Left colon (tissue), 2 donors: ENCODE measurements at regions not wholly inside any gene's neighbourhood (a gene's known extent, or its start where the extent isn't known, plus 50 kb on each side); places are given as distances from the start of the nearest gene placed in this dataset.
A peak's percentile ranks its signal among the peaks of the same experiment; 100 is the strongest.
"Not testable (repeated sequence)": the region's sequence is repeated elsewhere in the genome, so short reads cannot be mapped to it uniquely, and the experiment has no call there.

Source experiments
- ATAC-seq: fragments of 200-7000 bp; cut with Tn5 transposase; one replicate; pipeline ENCODE4 v1.9.1; 2020; ENCODE audit warnings: mild to moderate bottlenecking, moderate library complexity
- DNase-seq, 2 donors: peaks; one replicate each; pipeline ENCODE4 v3.0.0-alpha.2; 2020
- intact Hi-C, 2 donors: fragments of 100-400 bp; cut with DNase I in 1 of 2; cut with micrococcal nuclease in 1 of 2; formaldehyde crosslinking; loops; one replicate each; pipeline versions ENCODE4 v1.11.2 to v1.14.0; 2022; cut with DNase I, micrococcal nuclease
- donor health status: DM: no; HTN: no; CAD: no.
- donor health status: DM: yes; HTN: yes; CAD: no.

DNA sequence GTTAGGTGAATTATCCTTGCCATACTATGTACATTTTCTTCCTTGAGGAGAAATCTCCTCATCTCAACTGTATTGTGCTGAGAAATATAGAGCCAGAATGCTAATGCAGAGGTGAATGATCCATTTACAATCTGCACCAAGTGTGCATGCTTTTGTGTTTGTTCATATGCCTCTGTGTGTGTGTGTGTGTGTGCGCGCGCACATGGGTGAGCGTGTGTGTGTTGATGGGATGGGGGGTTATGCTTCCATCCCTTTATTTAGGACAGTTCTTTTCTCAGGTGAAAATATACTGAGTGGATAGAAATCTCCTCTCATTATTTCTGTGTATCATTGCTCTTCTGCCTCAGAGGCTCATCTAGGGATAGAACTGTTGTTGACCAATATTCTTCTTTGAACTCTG lies 626.1 kb downstream of the MCTP2 start:
- no peak for ATAC-seq
- no peak for DNase-seq
- intact Hi-C loops = no loop called here

DNA sequence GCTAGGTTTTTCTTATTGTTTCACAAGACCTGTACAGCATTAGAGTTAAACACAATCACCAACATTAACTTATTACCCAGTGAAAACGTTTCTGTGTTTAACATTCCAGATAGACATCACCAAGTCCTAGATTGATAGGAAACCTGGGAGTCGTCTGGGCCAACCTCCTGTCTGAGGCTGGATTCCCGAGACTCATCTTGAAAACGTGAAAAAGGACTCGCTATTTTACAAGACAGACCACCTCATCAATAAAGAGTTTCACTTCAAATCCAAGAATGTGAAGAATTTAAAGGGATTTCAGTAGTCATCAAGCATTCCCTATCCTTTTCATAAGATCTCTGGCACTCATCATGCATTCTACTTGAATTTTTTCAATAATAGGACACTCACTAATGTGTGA lies 626.6 kb downstream of the MCTP2 start:
- DNase-seq = no peak
- ATAC-seq = no peak
- intact Hi-C loops = no loop called here

DNA sequence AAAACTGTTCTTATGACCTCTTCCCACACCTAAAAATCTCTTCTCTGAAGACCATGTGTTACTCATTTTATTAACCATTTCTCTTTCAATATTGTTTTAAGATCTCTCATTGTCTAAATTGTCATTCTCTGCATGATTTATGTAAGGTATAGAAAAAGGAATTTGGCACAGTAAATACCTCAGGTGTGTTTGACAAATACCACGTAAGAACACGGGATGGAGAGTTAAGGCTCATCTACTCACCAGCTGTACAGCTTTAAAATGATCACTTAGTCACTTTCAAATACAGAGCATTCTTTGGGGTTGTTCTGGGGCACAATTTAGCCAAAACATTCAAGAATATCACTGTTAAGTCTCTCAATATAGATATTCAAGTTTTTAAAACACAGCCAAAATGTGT lies 627.1 kb downstream of the MCTP2 start:
- DNase-seq = no peak
- peak; percentile 51 for ATAC-seq
- intact Hi-C loops = no loop called here

DNA sequence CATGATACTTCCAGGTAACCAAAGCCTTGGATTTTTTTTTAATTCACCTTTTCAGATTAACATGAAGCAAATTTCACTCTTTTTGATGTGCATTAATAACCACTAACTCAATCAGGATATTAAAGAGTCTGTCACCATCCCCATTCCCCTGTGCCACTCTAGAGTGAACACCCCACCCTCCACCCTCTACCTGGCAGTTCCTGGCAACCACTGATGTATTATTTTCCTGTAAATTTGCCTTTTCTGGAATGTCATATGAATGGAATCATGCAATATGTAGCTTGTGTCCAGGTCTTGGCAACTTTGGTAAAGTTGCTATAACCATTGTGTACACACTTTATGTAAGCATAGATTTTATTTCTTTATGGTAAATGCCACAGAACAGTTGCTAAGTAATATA lies 627.6 kb downstream of the MCTP2 start:
- intact Hi-C loops = no loop called here
- ATAC-seq (peak; percentile 83), DNase-seq (no peak)

DNA sequence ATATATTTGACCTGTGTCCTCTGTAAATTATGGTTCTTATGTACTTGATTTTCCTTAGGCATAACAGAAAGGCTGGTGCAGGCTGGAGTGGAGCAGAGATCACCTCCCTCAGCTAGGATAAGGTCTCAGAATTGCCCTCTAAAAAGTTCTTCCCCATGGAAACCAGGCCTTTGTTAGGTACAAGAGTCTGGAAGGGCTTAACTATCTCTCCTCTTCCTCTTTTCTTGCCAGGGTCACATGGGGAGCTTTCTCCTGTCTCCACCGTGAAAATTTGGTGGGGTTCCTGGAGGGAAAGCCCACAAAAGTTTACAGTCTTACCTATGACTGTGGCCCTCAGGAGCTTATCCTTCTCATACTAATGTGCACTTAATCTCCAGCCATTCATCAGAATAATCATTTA lies 633.2 kb downstream of the MCTP2 start:
- intact Hi-C loops = no loop called here
- ATAC-seq = no peak
- DNase-seq = no peak

DNA sequence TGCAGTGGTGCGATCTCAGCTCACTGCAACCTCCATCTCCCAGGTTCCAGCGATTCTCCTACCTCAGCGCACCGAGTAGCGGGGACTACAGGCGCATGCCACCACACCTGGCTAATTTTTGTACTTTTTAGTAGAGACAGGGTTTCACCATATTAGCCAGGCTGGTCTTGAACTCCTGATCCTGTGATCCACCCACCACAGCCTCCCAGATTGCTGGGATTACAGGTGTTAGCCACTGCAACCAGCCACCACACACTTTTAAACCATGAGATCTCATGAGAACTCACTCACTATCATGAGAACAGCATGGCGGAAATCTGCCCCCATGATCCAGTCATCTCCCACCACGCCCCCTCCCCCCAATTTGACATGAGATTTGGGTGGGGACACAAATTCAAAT lies 636.9 kb downstream of the MCTP2 start:
- intact Hi-C loops, DNase-seq, ATAC-seq: not testable (repeated sequence)

DNA sequence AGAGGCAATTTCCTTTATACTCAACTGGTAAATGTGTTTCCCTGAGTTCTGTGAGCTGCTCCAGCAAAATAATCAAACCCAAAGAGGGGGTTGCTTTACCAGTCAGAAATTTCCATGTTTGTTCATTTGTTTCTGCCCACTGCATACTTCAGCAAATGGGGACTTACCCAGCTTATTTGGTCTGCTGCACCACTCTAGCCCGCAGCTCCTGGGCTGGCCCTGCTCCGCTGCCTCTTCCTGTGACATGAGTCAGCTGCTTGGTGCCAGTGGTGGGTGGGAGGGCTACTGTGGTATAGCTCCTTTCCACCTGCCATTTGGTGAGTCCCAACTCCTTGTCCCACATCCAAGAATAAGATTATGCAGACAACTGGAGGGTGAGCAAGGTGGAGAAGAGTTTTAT lies 644.2 kb downstream of the MCTP2 start:
- DNase-seq (no peak), ATAC-seq (no peak)
- intact Hi-C loops = no loop called here

DNA sequence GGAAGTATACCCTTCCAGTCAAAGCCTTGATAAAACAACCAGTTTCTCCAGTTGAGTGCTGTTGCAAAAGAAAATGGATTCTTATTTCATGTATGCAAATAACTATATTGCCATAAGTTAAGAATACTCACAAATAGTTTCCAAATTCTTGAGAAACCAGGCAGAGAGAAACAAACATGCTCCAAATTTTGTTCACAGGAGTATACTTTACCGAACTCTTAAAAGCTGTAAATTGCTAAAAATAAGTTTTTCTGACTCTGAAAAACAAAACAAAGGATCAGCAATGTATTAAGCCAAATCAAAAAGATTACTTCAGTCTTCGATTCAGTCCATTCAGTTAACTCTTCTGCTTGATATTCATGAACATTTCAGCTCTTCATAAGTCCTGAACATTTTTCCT lies 646.5 kb downstream of the MCTP2 start:
- no peak for DNase-seq
- no peak for ATAC-seq
- intact Hi-C loops = no loop called here

DNA sequence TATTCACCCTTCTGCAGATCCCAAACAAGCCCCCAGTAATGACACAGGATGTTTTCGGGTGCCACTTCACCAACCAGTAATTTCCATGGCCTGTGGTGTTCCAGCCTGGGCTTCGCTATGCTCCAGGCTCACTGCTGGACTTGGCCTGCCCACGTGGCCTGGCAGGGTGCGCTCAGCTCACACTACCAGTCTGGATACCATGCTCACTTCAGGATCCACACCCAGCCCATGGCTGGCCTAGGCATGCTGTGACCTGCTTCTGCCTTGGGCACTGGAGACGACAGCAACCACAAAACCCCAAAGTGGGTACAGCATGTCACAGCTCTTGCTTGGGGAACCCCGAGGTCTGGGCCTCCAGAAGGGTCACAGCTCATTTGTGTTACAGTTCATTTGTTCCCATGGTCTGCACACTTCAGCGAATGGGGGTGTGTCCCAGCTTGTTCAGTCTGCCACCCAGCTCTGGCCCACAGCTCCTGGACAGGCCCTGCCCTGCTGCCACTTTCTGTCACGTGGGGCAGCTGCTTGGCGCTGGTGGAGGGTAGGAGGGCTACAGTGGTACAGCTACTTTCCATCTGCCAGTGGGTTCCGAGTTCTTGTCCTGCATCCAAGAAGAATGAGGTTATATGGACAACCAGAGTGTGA lies 650.8 kb downstream of the MCTP2 start:
- ATAC-seq (no peak), DNase-seq (no peak)
- intact Hi-C loops = no loop called here

DNA sequence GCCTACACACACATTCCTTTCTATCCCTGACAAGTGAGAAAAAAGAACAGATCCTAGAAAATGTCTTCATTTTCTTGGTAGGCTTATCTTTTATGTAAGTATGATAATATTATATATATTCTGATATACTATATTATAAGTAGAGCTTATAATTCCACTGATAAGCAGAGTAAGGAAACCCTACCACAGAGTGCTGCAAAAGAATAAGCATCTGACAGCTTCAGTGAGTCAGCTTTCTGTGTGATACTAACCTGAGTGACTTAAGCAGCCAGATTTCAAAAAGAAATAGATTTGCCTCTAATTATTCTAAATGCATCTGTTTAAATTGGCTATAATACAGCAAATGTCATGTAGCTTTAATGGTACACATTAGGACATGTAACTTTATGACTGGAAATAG lies 656.0 kb downstream of the MCTP2 start:
- intact Hi-C loops = no loop called here
- ATAC-seq = no peak
- no peak for DNase-seq

DNA sequence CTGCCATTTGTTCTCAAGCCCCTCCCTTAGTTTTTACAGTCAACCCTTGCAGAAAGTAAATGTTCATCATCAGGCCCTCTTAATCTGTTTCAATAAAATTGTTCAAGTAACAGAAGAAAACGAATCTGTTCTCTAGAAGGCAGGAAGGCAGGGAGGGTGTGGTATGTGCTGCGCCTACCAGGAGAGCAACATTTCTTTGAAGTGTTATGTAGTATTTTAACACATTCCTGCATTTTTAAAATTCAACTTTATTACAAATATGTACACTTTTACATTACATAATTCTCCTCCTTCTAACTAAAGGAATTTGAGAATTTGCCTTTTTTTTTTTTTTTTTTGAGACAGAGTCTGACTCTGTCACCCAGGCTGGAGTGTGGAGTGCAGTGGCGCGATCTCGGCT lies 657.8 kb downstream of the MCTP2 start:
- DNase-seq (no peak), ATAC-seq (no peak)
- intact Hi-C loops = no loop called here

DNA sequence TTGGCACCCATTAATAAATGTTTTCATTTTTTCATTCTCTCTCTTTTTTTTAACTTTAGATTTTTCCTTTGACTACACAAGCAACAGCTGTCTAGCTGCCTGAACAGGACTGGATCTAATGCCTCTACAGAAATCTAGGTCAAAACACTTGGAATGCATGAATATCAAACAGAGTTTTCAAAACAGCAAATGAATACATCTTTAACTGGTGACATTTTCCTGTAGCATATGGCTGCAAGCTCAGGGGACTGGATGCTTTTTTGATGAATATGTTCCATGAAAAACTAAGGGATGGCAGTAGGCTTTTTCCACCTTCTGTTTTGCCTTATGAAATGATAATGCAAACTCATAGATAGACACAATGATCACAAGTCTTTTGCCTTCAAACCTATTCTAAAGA lies 661.7 kb downstream of the MCTP2 start:
- no peak for ATAC-seq
- DNase-seq = no peak
- intact Hi-C loops = no loop called here

DNA sequence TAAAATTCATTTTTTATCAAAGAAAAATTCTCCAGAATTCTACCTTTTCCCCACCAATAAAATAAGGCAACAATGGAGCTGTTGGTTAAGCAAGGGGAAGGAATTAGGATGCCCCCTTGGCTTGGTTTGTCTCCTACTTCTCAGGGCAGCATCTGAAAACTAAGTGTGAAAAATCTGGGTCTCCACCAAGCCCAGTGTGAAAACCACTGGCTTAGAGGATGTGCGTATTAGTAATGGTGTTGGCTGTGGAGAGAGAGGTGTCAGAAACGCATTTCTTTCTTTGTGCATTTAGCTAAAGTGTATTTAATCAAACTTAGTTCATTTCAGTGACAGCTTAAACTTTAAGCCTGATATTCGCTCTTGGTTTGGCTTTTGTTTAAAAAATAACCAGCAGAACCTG lies 662.7 kb downstream of the MCTP2 start:
- DNase-seq = no peak
- intact Hi-C loops = no loop called here
- ATAC-seq = no peak

DNA sequence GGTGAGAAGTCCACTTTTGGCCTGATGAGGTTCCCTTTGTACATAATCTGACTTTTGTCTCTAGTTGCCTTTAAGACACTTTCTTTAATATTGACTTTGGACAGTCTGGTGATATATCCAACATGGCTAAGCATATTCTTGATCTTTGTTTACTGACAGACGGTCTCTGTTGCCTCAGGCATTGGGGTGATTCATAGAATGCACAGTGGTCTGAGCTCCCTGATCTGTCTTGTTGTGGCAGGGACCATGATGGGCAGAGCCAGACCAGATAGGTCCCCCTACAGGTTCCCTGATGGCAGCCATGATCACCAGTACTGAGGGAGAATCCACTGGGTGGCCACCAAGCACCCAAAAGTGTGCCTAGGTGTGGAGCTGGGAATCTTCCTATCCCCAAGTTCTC lies 678.1 kb downstream of the MCTP2 start:
- ATAC-seq (no peak), DNase-seq (no peak)
- intact Hi-C loops = no loop called here

DNA sequence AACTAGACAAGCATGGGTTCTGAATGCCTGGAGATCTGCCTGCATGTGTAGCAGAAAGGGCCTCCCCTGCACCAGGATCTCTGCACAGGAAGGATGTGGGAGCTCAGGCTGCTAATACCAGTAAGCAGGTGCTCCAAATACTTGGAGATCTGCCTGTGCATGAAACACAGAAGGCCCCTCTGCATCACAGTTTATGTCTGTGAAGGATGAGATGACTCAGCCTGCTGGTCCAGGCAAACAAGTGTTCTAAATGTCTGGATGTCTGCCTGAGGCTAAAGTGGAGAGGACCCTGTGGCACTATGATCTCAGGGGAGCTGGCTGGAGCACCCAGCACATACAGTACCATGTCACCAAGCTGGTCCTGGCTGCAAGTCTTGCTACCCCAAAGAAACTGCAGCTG lies 678.8 kb downstream of the MCTP2 start:
- intact Hi-C loops = no loop called here
- ATAC-seq (no peak), DNase-seq (no peak)

DNA sequence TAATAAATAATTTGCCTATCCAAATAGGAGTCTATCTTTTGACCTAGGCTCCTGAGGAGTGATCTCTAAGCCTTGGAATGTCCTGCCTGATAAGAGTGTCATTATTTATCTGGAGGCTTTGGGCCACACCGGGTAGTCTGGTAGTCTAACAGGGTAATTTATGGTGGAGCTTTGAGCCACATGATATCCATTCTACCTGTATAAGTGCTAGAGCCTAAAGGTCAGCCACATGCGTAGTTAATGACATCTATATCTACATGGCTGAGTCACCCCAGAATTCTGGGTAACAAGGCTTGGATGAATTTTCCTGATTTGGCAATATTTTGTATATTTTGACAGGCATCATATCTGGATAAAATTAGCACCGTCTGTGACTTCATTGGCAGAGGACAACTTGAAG lies 681.4 kb downstream of the MCTP2 start:
- ATAC-seq (no peak), DNase-seq (no peak)
- intact Hi-C loops = no loop called here

DNA sequence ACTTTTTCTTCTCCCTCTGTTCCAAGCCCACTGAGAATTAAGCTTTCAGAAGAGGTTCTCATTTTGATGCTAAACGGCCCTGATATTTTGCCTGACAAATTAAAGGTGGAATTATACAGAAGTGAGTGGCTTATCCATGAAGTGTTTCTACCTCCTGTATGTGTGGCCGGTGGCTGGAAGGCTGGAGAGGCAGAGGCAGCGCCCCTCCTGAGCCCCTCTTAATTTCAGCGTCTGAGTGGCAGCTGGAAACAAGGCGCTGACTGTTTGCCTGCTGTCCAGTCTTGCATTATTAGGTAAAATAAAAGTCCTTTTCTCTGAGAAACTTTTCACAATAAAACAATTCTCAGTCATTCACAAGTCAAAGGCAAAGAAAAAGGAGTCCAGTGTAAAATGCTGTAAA lies 685.7 kb downstream of the MCTP2 start:
- DNase-seq (no peak), ATAC-seq (no peak)
- intact Hi-C loops = no loop called here

DNA sequence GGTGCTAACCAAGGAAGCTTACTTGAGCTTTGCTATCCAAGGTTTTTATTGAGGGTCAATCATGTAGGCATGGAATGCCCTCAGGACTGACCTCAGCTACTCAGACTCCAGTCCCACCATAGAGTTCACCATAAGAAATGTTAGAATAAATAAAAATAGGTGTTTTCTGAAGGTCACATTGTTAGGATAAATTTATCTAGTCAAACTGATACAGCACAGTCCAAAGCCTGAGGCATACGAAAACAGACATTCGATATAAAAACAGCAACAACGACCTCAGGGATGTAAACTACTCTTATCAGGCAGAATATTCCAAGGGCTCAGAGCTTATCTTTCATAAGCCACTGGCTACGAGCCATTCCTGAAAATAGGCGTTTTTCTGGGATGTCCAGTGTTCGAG lies 690.6 kb downstream of the MCTP2 start:
- intact Hi-C loops = no loop called here
- ATAC-seq = no peak
- no peak for DNase-seq

DNA sequence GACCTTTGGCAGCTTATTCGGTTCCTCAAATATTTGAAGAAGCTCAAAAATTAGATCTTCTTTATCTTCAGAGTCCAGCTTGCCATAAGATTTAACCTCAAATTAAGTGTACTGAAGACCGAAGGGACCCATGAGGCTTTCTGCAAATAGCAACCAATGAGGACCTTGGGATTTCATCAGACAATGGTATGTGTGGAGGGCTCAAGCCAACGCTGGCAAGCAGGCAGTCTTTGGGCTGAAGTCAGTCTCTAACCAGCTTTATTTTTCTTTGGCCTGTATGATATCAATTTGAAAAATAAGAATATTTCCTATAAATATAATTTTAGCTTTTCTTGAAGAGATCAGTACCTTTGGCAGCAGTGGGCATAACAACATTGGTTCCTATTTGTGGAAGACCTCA lies 692.7 kb downstream of the MCTP2 start:
- no peak for ATAC-seq
- no peak for DNase-seq
- intact Hi-C loops = no loop called here

DNA sequence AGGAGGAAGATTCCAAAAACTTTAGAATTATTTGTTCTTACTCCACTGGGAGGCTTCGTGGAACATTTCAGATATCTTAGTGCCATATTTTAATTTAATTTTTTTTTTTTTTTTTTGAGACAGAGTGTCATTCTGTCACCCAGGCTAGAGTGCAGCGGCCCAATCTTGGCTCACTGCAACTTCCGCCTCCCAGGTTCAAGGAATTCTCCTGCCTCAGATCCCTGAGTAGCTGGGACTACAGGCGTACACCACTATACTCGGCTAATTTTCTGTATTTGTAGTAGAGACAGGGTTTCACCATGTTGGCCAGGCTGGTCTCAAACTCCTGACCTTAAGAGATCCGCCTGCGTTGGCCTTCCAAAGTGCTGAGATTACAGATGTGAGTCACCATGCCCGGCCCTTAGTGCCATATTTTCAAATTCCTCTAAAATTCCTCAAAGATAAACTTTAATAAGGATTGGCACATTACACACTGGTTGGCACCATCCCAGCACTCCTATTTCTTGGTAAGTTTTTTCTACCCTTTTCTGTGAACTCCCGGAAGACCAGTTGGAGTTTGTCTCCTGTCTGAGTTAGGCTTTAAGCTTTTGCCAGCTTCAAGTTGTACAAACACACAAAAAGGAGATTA lies 693.7 kb downstream of the MCTP2 start:
- no peak for ATAC-seq
- intact Hi-C loops = no loop called here
- no peak for DNase-seq

DNA sequence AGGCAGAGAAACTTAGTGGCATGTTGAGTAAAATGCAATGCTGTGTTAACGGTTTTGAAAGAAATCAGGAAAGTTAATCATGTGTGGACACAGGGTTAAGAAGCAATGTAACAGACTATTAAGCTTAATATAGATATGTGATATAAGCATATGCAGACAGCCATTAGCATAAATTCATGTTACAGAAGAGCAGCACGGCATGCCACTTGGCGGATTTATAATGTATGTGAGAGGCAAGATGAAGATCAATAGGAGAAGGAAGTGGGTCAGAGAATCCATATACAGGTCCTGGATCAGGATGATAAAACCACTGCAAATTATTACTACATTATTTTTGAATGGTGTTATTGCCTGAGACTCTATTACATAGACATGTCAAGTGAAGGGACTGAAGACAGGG lies 694.3 kb downstream of the MCTP2 start:
- ATAC-seq (no peak), DNase-seq (no peak)
- intact Hi-C loops = no loop called here
